AG04449 (cell line): ENCODE measurements at regions not wholly inside any gene's neighbourhood (a gene's known extent, or its start where the extent isn't known, plus 50 kb on each side); places are given as distances from the start of the nearest gene placed in this dataset.

Experiments
- CTCF ChIA-PET: fragments of 350-600 bp; formaldehyde crosslinking; extraction: SDS; loops from one replicate; lab custom pipeline; 2021; ENCODE audit warnings: antibody characterized with exemption; lab: Yijun Ruan, JAX
- POLR2A ChIA-PET: fragments of 400-600, 350-600 bp; formaldehyde crosslinking; extraction: SDS; loops from one replicate; lab custom pipeline; 2020; ENCODE audit warnings: antibody characterized with exemption, inconsistent platforms; lab: Yijun Ruan, JAX
- DNase-seq: peaks from one replicate; pipeline ENCODE4 v3.0.0-alpha.2; 2010; ENCODE audit warnings: low read depth, low spot score
- H3K4me3 ChIP-seq: 2 replicates; pipeline ENCODE4 v1.5.1; 2011; ENCODE audit warnings: low read depth, mild to moderate bottlenecking, control low read depth, low read length
- CTCF ChIP-seq: IDR thresholded peaks from one replicate; pipeline ENCODE4 v1.5.1; 2011; ENCODE audit warnings: mild to moderate bottlenecking, moderate library complexity, low read length, control low read depth, inconsistent platforms; ENCODE audit not compliant: insufficient read depth; ENCODE audit errors: missing control alignments

- ChIA-PET CTCF (no interaction called here), POLR2A (no interaction called here)
- no peak for DNase-seq
- no peak overlapping the region for H3K4me3 ChIP-seq
- no peak for TF ChIP-seq CTCF
Observed at GRCh38 chr10:28879875-28880682, 202.8 kb downstream of the BAMBI start.

- POLR2A ChIA-PET: no interaction called here
- CTCF ChIA-PET: no interaction called here
- TF ChIP-seq CTCF: no peak
- no peak overlapping the region for H3K4me3 ChIP-seq
- no peak for DNase-seq
Observed at GRCh38 chr10:28880683-28880950, 203.3 kb downstream of the BAMBI start.

- no peak for TF ChIP-seq CTCF
- POLR2A ChIA-PET: no interaction called here
- DNase-seq: no peak
- CTCF ChIA-PET: no interaction called here
- no peak overlapping the region for H3K4me3 ChIP-seq
Observed at GRCh38 chr10:28881171-28881882, 204.0 kb downstream of the BAMBI start.

- ChIA-PET POLR2A (no interaction called here), CTCF (no interaction called here)
- no peak overlapping the region for H3K4me3 ChIP-seq
- TF ChIP-seq CTCF: no peak
- DNase-seq: no peak
Observed at GRCh38 chr10:28883741-28884423, 206.6 kb downstream of the BAMBI start.

GRCh38 chr10:28890121-28890950 lies 213.0 kb downstream of the BAMBI start:
- TF ChIP-seq CTCF: no peak
- DNase-seq: no peak
- ChIA-PET CTCF (no interaction called here), POLR2A (no interaction called here)
- H3K4me3 ChIP-seq: no peak overlapping the region
